Thyroid gland (tissue), 4 donors: ENCODE measurements at regions not wholly inside any gene's neighbourhood (a gene's known extent, or its start where the extent isn't known, plus 50 kb on each side); places are given as distances from the start of the nearest gene placed in this dataset.

Source experiments
- DNase-seq, 2 donors: peaks; one replicate each; pipeline ENCODE4 v3.0.0-alpha.2; 2019
- H3K27ac ChIP-seq, 3 donors: fragments of 200-600 bp; sonication (generic); 1 replicate in 2 of 3; 2 replicates in 1 of 3; pipeline ENCODE4 v1.5.1; 2016 to 2019; ENCODE audit warnings: mild to moderate bottlenecking in 1 of 3, moderate library complexity in 1 of 3
- H3K27me3 ChIP-seq: fragments of 200-600 bp; sonication (generic); one replicate; pipeline ENCODE4 v1.5.1; 2019
- H3K36me3 ChIP-seq, 2 donors: fragments of 200-600 bp; sonication (generic); one replicate each; pipeline ENCODE4 v1.5.1; 2016 to 2019
- H3K4me1 ChIP-seq, 2 donors: fragments of 200-600 bp; sonication (generic); one replicate each; pipeline ENCODE4 v1.5.1; 2017 to 2019
- H3K4me3 ChIP-seq, 3 donors: fragments of 200-600 bp; sonication (generic); replicated peaks in 1 of 3; 1 replicate in 2 of 3; 2 replicates in 1 of 3; pipeline ENCODE4 v1.5.1; 2016; ENCODE audit warnings: mild to moderate bottlenecking in 1 of 3
- H3K9me3 ChIP-seq: fragments of 200-600 bp; sonication (generic); one replicate; pipeline ENCODE4 v1.5.1; 2017
- CTCF ChIP-seq, 6 experiments: fragments of 200-600 bp in 3 of 6; fragments of 450-650 bp in 3 of 6; sonication (generic) in 3 of 6; IDR thresholded peaks; one replicate each; pipeline ENCODE4 v1.5.1; 2016 to 2019; ENCODE audit warnings: antibody characterized with exemption in 6 of 6, mild to moderate bottlenecking in 2 of 6, inconsistent platforms in 1 of 6, moderate library complexity in 1 of 6
- POLR2A ChIP-seq, 2 donors: fragments of 450-650 bp; IDR thresholded peaks; one replicate each; pipeline ENCODE4 v1.6.1; 2017; ENCODE audit warnings: antibody characterized with exemption in 2 of 2, mild to moderate bottlenecking in 2 of 2, moderate library complexity in 1 of 2
- WGBS, 2 donors: methylation state at CpG; one replicate each; pipeline ENCODE4 v1.1.5; 2017; 5-methylcytosine and 5-hydroxymethylcytosine counted together
- intact Hi-C: fragments of 100-400 bp; cut with DNase I; formaldehyde crosslinking; loops from one replicate; pipeline ENCODE4 v1.15.1; 2023

- WGBS, 2 donors = 94 to 96% methylated on average over 4 of the region's 4 CpGs
- TF ChIP-seq CTCF (IDR thresholded peaks at IDR 0.05) (no peak), POLR2A (IDR thresholded peaks at IDR 0.05) (no peak)
- no peak overlapping the region for H3K4me3 ChIP-seq
- intact Hi-C loops = no loop called here
- no peaks in the 10 kb centered on the region for H3K9me3 ChIP-seq
- no peaks in the 10 kb centered on the region for H3K4me1 ChIP-seq
- H3K27me3 ChIP-seq = no peaks in the 10 kb centered on the region
- no peaks in the 10 kb centered on the region for H3K36me3 ChIP-seq
- H3K27ac ChIP-seq = no peak overlapping the region
- DNase-seq = no peak
Measured at GRCh38 chr12:127176804-127177203, 1090.2 kb upstream of the TMEM132C start.

GRCh38 chr12:127178052-127178451 is 1088.9 kb upstream of the TMEM132C start:
- Histone ChIP-seq H3K4me1 (no peaks in the 10 kb centered on the region), H3K27ac (no peak overlapping the region), H3K36me3 (no peaks in the 10 kb centered on the region), H3K9me3 (no peaks in the 10 kb centered on the region), H3K4me3 (no peak overlapping the region), H3K27me3 (no peaks in the 10 kb centered on the region)
- TF ChIP-seq CTCF (IDR thresholded peaks at IDR 0.05) (no peak), POLR2A (IDR thresholded peaks at IDR 0.05) (no peak)
- DNase-seq = no peak
- 89 to 93% methylated on average over 5 of the region's 5 CpGs for WGBS, 2 donors
- intact Hi-C loops = no loop called here

- WGBS, 2 donors = 87 to 88% methylated on average over 1 of the region's 1 CpG
- no peak for DNase-seq
- no peak overlapping the region for H3K27ac ChIP-seq
- no peaks in the 10 kb centered on the region for H3K27me3 ChIP-seq
- TF ChIP-seq CTCF (IDR thresholded peaks at IDR 0.05) = no peak
- no peak for TF ChIP-seq POLR2A (IDR thresholded peaks at IDR 0.05)
- intact Hi-C loops = no loop called here
- H3K4me3 ChIP-seq = no peak overlapping the region
- H3K4me1 ChIP-seq = no peaks in the 10 kb centered on the region
- no peaks in the 10 kb centered on the region for H3K9me3 ChIP-seq
- H3K36me3 ChIP-seq = no peaks in the 10 kb centered on the region
Measured at GRCh38 chr12:127178463-127178862, 1088.5 kb upstream of the TMEM132C start.

- H3K36me3 ChIP-seq = no peaks in the 10 kb centered on the region
- no peaks in the 10 kb centered on the region for H3K4me1 ChIP-seq
- no peaks in the 10 kb centered on the region for H3K9me3 ChIP-seq
- DNase-seq = no peak
- no peaks in the 10 kb centered on the region for H3K27me3 ChIP-seq
- TF ChIP-seq CTCF (IDR thresholded peaks at IDR 0.05) = no peak
- no peak for TF ChIP-seq POLR2A (IDR thresholded peaks at IDR 0.05)
- intact Hi-C loops = no loop called here
- H3K27ac ChIP-seq = no peak overlapping the region
- 72 to 76% methylated on average over 6 of the region's 6 CpGs for WGBS, 2 donors
- H3K4me3 ChIP-seq = no peak overlapping the region
Measured at GRCh38 chr12:127179176-127179575, 1087.8 kb upstream of the TMEM132C start.

GRCh38 chr12:127182018-127182417 is 1085.0 kb upstream of the TMEM132C start:
- H3K9me3 ChIP-seq = no peaks in the 10 kb centered on the region
- H3K36me3 ChIP-seq = no peaks in the 10 kb centered on the region
- H3K27ac ChIP-seq = no peak overlapping the region
- H3K4me3 ChIP-seq = no peak overlapping the region
- no peaks in the 10 kb centered on the region for H3K4me1 ChIP-seq
- TF ChIP-seq POLR2A (IDR thresholded peaks at IDR 0.05) (no peak), CTCF (IDR thresholded peaks at IDR 0.05) (no peak)
- no peak for DNase-seq
- H3K27me3 ChIP-seq = no peaks in the 10 kb centered on the region
- intact Hi-C loops = no loop called here
- WGBS, 2 donors = 73 to 91% methylated on average over 6 of the region's 6 CpGs
